WTC11 (cell line): ENCODE measurements at regions not wholly inside any gene's neighbourhood (a gene's known extent, or its start where the extent isn't known, plus 50 kb on each side); places are given as distances from the start of the nearest gene placed in this dataset.

ENCODE experiments used
- ESRRA ChIP-seq: sonication (generic); formaldehyde crosslinking; IDR thresholded peaks from 2 replicates; pipeline ENCODE4 v1.8.1; 2022; ENCODE audit warnings: mild to moderate bottlenecking, missing genetic modification reagents, borderline replicate concordance
- JUN ChIP-seq: sonication (generic); formaldehyde crosslinking; IDR thresholded peaks from 2 replicates; pipeline ENCODE4 v1.8.0; 2023; ENCODE audit warnings: mild to moderate bottlenecking, missing genetic modification reagents
- NR1H2 ChIP-seq: sonication (generic); formaldehyde crosslinking; IDR thresholded peaks from 2 replicates; pipeline ENCODE4 v1.9.0; 2021; ENCODE audit warnings: mild to moderate bottlenecking, moderate library complexity, missing genetic modification reagents
- SP1 ChIP-seq: sonication (generic); formaldehyde crosslinking; conservative IDR thresholded peaks from 2 replicates; pipeline ENCODE4 v1.8.1; 2022; ENCODE audit warnings: missing genetic modification reagents
- TEAD4 ChIP-seq: sonication (generic); formaldehyde crosslinking; IDR thresholded peaks from 2 replicates; pipeline ENCODE4 v1.8.0; 2022; ENCODE audit warnings: mild to moderate bottlenecking, missing genetic modification reagents
- ZNF121 ChIP-seq: sonication (generic); formaldehyde crosslinking; IDR thresholded peaks from 2 replicates; pipeline ENCODE4 v1.8.0; 2023; ENCODE audit warnings: missing genetic modification reagents
- TF ChIP-seq, protein P1 (sequence below): sonication (generic); formaldehyde crosslinking; IDR thresholded peaks from 2 replicates; pipeline ENCODE4 v1.8.1; 2023; ENCODE audit warnings: mild to moderate bottlenecking, missing genetic modification reagents
- TF ChIP-seq, protein P2 (sequence below): fragments of 200-600 bp; IDR thresholded peaks from 2 replicates; pipeline ENCODE4 v1.8.0; 2022; ENCODE audit warnings: antibody characterized with exemption
- TF ChIP-seq, protein P3 (sequence below): sonication (generic); formaldehyde crosslinking; IDR thresholded peaks from 2 replicates; pipeline ENCODE4 v1.8.0; 2022; ENCODE audit warnings: mild to moderate bottlenecking, missing genetic modification reagents
- TF ChIP-seq, protein P4 (sequence below): sonication (generic); formaldehyde crosslinking; IDR thresholded peaks from 2 replicates; pipeline ENCODE4 v1.8.1; 2022; ENCODE audit warnings: missing genetic modification reagents, borderline replicate concordance
- TF ChIP-seq, protein P5 (sequence below): sonication (generic); formaldehyde crosslinking; IDR thresholded peaks from 2 replicates; pipeline ENCODE4 v1.8.0; 2022; ENCODE audit warnings: mild to moderate bottlenecking, missing genetic modification reagents

DNA sequence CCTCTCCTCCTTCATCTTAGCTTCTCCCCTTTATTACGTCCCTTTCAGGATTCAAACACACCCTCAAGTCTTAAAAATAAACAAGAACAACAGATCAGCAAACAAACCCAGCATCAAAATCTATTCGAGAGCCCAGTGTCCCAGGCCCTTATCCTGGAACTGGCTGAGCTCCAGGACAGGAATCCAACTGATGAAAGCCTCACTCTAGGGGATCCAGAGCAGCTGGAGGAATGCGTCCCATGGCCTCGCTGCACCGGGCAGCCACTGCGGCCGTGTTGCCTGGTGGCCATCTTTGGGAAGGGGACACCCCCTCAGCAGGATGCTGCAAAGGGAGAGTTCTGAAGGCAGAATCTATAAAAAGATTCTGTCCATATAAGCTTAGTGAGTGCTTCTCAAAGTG, 156.5 kb upstream of the BMPER start:
- TF ChIP-seq, protein P1, sequence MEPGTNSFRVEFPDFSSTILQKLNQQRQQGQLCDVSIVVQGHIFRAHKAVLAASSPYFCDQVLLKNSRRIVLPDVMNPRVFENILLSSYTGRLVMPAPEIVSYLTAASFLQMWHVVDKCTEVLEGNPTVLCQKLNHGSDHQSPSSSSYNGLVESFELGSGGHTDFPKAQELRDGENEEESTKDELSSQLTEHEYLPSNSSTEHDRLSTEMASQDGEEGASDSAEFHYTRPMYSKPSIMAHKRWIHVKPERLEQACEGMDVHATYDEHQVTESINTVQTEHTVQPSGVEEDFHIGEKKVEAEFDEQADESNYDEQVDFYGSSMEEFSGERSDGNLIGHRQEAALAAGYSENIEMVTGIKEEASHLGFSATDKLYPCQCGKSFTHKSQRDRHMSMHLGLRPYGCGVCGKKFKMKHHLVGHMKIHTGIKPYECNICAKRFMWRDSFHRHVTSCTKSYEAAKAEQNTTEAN = no peak
- TF ChIP-seq, protein P2, sequence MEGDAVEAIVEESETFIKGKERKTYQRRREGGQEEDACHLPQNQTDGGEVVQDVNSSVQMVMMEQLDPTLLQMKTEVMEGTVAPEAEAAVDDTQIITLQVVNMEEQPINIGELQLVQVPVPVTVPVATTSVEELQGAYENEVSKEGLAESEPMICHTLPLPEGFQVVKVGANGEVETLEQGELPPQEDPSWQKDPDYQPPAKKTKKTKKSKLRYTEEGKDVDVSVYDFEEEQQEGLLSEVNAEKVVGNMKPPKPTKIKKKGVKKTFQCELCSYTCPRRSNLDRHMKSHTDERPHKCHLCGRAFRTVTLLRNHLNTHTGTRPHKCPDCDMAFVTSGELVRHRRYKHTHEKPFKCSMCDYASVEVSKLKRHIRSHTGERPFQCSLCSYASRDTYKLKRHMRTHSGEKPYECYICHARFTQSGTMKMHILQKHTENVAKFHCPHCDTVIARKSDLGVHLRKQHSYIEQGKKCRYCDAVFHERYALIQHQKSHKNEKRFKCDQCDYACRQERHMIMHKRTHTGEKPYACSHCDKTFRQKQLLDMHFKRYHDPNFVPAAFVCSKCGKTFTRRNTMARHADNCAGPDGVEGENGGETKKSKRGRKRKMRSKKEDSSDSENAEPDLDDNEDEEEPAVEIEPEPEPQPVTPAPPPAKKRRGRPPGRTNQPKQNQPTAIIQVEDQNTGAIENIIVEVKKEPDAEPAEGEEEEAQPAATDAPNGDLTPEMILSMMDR = no peak
- no peak for TF ChIP-seq NR1H2
- TF ChIP-seq TEAD4 (CRISPR knock-in tag) = no peak
- TF ChIP-seq JUN = no peak
- TF ChIP-seq ZNF121 = no peak
- no peak for TF ChIP-seq SP1 (CRISPR knock-in tag)
- no peak for TF ChIP-seq ESRRA (CRISPR knock-in tag)
- TF ChIP-seq, protein P3, sequence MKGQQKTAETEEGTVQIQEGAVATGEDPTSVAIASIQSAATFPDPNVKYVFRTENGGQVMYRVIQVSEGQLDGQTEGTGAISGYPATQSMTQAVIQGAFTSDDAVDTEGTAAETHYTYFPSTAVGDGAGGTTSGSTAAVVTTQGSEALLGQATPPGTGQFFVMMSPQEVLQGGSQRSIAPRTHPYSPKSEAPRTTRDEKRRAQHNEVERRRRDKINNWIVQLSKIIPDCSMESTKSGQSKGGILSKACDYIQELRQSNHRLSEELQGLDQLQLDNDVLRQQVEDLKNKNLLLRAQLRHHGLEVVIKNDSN (CRISPR knock-in tag) = no peak
- TF ChIP-seq, protein P4, sequence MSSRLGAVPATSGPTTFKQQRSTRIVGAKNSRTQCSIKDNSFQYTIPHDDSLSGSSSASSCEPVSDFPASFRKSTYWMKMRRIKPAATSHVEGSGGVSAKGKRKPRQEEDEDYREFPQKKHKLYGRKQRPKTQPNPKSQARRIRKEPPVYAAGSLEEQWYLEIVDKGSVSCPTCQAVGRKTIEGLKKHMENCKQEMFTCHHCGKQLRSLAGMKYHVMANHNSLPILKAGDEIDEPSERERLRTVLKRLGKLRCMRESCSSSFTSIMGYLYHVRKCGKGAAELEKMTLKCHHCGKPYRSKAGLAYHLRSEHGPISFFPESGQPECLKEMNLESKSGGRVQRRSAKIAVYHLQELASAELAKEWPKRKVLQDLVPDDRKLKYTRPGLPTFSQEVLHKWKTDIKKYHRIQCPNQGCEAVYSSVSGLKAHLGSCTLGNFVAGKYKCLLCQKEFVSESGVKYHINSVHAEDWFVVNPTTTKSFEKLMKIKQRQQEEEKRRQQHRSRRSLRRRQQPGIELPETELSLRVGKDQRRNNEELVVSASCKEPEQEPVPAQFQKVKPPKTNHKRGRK (CRISPR knock-in tag) = no peak
- TF ChIP-seq, protein P5, sequence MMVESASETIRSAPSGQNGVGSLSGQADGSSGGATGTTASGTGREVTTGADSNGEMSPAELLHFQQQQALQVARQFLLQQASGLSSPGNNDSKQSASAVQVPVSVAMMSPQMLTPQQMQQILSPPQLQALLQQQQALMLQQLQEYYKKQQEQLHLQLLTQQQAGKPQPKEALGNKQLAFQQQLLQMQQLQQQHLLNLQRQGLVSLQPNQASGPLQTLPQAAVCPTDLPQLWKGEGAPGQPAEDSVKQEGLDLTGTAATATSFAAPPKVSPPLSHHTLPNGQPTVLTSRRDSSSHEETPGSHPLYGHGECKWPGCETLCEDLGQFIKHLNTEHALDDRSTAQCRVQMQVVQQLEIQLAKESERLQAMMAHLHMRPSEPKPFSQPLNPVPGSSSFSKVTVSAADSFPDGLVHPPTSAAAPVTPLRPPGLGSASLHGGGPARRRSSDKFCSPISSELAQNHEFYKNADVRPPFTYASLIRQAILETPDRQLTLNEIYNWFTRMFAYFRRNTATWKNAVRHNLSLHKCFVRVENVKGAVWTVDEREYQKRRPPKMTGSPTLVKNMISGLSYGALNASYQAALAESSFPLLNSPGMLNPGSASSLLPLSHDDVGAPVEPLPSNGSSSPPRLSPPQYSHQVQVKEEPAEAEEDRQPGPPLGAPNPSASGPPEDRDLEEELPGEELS (CRISPR knock-in tag) = no peak
